ENCODE measurements at regions not wholly inside any gene's neighbourhood (a gene's known extent, or its start where the extent isn't known, plus 50 kb on each side); places are given as distances from the start of the nearest gene placed in this dataset.

GRCh38 chr7:66564045-66564444 lies 64.6 kb upstream of the KCTD7 start:
- no peak for TF ChIP-seq CTCF (IDR thresholded peaks at IDR 0.05)
- TF ChIP-seq POLR2A (IDR thresholded peaks at IDR 0.05), result no peak
- no peak for TF ChIP-seq POLR2AphosphoS5 (IDR thresholded peaks at IDR 0.05)
- TF ChIP-seq EP300 (IDR thresholded peaks at IDR 0.05), result no peak
